ENCODE measurements at regions not wholly inside any gene's neighbourhood (a gene's known extent, or its start where the extent isn't known, plus 50 kb on each side); places are given as distances from the start of the nearest gene placed in this dataset.

DNA sequence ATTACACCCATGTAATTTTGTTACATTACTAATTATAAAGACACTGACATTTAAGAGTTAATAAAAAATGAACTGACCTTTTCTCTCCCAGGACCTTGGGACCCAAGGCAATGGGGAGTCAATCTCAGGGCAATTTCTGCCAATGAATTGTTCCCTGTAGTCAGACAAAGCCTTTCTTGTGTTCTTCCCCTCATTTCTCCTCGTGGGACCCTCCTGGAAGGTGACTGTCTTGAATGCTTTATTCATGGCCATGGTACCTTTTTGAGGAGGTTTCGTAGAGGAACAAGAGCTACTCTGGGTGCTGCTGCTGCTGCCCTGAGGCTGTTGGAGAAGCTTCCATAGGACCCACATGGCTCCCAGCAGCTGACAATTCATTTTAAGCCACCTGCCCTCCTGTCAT lies 190.3 kb downstream of the SNX18 start:
- no peak for DNase-seq (ENCODE audit: extremely low spot score)
- POLR2A ChIA-PET: no interaction called here
- TF ChIP-seq CTCF (IDR thresholded peaks at IDR 0.05; ENCODE audit: control extremely low read depth, extremely low read depth, low read depth, missing control alignments): no peak
- CTCF ChIA-PET: interaction anchor here (1.0 to 2.1 kb wide), 5 partner anchors 9 to 191 kb away, joined by 3 to 7 read pairs (median 5); partner anchors contain the start of gene SNX18

DNA sequence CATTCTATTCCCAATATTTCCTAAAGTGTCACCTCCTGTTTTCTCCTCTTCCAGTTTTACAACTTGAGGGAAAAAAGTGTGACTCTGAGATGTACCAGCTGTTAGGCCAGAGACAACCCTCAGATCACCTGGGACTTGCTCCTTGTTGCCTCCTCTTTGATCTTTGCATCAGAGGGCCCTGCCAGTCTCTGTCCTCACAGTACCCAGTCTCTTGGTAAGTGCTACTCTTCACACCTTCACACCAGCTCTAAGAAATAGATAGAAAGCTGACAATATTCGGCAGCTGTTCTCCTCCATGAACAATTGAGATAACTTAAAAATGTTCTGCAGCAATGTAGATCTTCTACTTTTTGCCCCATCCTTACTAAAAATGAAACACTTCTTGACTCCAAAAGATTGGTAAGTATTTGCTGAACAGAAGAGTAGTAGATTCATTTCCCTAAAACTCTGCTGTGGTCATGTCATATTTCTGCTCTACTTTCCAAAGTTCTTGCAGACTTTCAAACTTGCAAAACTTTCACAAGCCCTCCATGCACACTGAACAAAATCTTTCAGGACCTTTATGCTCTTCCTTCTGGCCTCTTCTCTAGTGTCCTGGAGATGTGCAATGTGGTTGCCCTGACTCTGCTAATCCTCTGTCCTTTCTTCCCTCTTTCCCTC lies 188.6 kb downstream of the SNX18 start:
- ChIA-PET CTCF (interaction anchor here (1.4 to 2.1 kb wide), 3 partner anchors 8 to 21 kb away, joined by 3 to 6 read pairs (median 5); no protein-coding TSS in a partner anchor), POLR2A (no interaction called here)
- DNase-seq (ENCODE audit: extremely low spot score): no peak
- no peak for TF ChIP-seq CTCF (IDR thresholded peaks at IDR 0.05; ENCODE audit: control extremely low read depth, extremely low read depth, low read depth, missing control alignments)

GRCh38 chr5:54704825-54705224 lies 187.3 kb downstream of the SNX18 start:
- no peak for TF ChIP-seq CTCF (IDR thresholded peaks at IDR 0.05; ENCODE audit: control extremely low read depth, extremely low read depth, low read depth, missing control alignments)
- DNase-seq (ENCODE audit: extremely low spot score): no peak
- POLR2A ChIA-PET: no interaction called here
- CTCF ChIA-PET: no interaction called here

GRCh38 chr5:54704333-54704732 lies 186.8 kb downstream of the SNX18 start:
- no peak for TF ChIP-seq CTCF (IDR thresholded peaks at IDR 0.05; ENCODE audit: control extremely low read depth, extremely low read depth, low read depth, missing control alignments)
- ChIA-PET CTCF (interaction anchor here (1.3 kb wide), 1 partner anchor 13 kb away, joined by 3 read pairs; no protein-coding TSS in a partner anchor), POLR2A (no interaction called here)
- DNase-seq (ENCODE audit: extremely low spot score): no peak

DNA sequence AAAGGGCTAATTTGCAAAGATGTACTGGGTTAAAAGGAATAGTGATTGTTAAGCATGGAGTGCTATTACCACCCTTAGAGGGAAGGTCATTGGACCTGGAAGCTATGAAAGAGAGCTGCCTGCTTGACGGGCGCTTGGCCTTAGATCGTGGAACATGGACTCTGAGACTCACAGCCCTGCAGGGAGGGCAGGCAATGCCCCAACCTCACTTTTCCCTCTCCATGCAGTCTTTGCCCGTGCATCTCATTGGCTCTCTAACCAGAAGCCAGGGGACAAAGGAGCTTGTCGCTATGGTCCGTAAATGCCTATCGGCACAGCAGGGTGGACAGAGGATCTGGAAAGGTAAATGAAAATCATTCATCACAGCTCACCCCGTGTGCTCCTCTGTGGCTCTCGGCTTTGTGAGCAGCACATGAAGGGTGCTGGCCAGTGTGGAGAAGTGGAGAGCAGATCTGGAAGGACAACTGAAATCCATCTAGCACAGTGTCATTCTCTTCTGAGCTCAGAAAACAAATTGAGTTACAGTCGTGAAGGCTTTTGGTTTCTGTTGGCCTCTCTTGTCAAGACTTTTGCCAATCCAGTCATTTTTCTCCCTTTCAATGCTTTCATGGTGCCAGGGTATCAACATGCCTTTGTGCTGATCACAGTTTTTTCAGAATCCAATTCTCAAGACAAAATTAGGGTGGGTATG lies 186.2 kb downstream of the SNX18 start:
- no peak for TF ChIP-seq CTCF (IDR thresholded peaks at IDR 0.05; ENCODE audit: control extremely low read depth, extremely low read depth, low read depth, missing control alignments)
- DNase-seq (ENCODE audit: extremely low spot score): no peak
- POLR2A ChIA-PET: no interaction called here
- CTCF ChIA-PET: interaction anchor here (0.8 to 1.3 kb wide), 2 partner anchors 13 to 33 kb away, joined by 3 read pairs; no protein-coding TSS in a partner anchor

GRCh38 chr5:54703133-54703532 lies 185.6 kb downstream of the SNX18 start:
- TF ChIP-seq CTCF (IDR thresholded peaks at IDR 0.05; ENCODE audit: control extremely low read depth, extremely low read depth, low read depth, missing control alignments): no peak
- ChIA-PET CTCF (interaction anchor here (0.8 to 1.3 kb wide), 2 partner anchors 12 to 32 kb away, joined by 3 read pairs; no protein-coding TSS in a partner anchor), POLR2A (no interaction called here)
- no peak for DNase-seq (ENCODE audit: extremely low spot score)

Measured in GM10248 (cell line).